GM19351 (cell line): ENCODE measurements at regions not wholly inside any gene's neighbourhood (a gene's known extent, or its start where the extent isn't known, plus 50 kb on each side); places are given as distances from the start of the nearest gene placed in this dataset.

ENCODE experiments used
- ATAC-seq: cut with Tn5 transposase; IDR thresholded peaks from one replicate; pipeline ENCODE4 v1.9.1; 2021; ENCODE audit warnings: mild to moderate bottlenecking, moderate library complexity; ENCODE audit not compliant: unreplicated experiment

- no peak for ATAC-seq
Measured at GRCh38 chr2:16198166-16198912, 258.0 kb downstream of the MYCN start.

DNA sequence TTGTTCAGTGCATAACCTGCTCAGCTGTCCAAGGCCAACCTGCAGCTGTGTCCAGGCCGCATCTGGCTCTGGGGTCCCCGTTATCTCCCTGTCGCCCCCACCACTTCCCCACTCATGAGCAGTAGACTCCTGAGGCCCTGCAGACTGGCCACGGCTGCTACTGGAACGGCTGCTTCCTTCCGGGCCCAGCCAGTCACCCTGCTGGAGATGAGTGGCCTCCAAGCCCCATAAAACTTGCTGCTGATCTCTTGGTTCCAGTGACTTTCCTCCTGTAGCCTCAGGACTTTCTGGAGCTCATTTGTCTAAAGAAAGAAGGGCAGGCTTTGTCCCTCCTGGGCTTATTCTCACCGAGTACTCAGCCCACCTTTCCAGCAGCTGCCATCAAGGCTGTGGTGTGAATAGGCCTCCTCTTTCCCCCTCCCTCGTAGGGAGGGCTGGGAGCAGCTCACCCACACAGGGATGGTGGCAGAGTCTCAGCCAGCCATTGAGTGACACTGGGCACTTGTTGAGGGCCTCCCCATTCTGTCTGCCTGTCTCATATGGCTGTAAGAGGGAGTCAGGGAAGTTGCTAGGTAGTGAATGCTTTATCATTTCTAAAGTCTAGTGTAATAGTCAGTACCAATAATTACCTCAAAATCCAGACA lies 257.3 kb downstream of the MYCN start:
- ATAC-seq = no peak

DNA sequence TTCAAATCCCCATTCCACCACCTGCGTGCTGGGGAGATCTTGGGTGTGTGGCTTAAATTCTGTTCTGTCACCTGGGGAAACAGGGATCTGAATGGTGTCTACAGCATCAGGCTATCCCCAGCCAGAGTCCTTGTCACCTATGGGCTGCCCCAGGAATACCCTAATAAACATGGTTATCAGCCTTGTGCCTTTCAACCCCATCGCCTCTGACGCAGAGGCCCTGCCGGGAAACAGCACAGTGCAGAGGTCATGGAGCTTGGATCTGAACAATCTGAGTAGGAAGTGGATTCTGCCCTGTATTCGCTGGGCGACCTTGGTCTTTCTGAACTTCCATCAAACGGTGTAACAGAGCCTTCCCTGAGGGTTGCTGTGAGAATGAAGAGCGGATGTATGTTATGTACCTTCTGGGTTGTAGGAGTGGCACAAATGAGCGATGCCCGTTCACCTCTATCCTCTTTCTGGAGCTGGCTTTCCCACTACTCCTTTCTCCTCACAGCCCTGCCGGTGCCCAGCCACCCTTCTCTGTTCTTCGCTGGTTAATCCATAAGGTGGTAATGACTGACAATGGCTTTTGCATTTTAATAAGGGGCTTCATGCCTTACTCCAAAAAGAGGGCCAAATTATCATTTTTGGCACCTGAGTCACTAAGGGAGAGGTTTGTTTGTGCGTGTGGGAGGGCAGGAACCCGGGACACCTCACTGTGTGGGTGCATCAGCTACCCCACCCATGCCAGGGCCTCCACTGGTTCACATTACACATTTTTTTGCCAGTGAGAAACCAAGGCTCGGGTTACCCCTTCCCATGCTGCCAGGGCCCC lies 256.5 kb downstream of the MYCN start:
- ATAC-seq = no peak

DNA sequence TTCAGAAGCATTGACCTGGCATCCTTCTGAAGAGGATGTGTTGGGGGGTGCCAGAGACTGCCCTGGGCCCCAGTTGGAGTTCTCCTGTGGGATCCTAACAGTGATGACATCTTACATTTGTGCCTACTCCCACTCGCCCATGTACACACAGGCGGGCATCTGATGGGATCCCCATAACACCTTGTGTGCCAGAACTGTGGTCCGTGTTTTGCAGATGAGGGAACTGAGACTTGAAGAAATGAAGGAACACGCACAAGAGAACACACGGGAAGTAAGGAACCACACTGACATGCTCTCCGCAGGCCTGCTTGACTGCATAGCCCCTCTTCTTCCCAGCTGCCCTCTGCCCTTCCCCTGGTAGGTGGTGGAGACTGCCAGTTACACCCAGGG lies 255.3 kb downstream of the MYCN start:
- no peak for ATAC-seq

DNA sequence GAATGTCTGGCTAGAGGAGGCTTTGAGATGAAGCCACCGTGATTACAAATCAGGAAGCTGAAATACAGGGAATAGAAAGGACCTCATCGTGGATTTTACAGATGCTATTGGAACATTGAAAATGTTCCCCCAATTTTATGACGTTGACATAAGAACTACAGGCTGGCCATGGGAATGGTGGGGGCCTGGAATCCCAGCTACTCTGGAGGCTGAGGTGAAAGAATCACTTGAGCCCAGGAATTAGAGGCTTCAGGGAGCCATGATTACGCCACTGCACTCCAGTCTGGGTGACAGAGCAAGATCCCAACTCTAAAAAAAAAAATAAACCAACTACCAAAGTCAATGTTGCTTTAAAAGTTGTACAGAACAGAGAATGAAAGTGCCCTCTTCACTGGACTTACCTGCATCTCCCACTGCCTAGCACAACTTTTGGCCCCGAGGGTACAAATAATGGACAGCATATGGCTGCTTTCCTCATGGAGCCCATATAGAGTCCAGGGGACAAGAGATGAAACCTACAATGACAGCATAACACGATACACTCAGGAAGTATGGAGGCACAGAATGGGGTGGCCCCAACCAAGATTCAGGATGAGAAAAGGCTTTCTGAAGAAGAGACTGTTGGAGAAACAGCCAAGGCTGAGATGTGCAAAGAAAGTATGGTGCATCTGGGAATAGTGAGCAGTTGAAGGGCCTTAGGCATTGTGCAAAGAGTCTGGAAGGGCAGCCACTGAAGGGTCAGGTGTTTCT lies 254.8 kb downstream of the MYCN start:
- no peak for ATAC-seq

- no peak for ATAC-seq
Measured at GRCh38 chr2:16194530-16194929, 254.2 kb downstream of the MYCN start.

DNA sequence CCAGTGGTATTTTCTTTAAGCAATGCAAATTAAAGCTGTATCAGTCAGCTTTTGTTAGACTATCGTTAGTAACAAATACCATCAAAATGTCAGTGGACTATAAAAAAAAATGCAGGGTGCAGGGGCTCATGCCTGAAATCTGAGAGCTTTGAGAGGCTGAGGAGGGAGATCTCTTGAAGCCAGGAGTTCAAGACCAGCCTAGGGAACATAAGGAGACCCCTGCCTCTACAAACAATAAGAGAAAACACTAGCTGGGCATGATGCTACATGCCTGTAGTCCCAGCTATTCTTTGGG lies 253.7 kb downstream of the MYCN start:
- no peak for ATAC-seq

DNA sequence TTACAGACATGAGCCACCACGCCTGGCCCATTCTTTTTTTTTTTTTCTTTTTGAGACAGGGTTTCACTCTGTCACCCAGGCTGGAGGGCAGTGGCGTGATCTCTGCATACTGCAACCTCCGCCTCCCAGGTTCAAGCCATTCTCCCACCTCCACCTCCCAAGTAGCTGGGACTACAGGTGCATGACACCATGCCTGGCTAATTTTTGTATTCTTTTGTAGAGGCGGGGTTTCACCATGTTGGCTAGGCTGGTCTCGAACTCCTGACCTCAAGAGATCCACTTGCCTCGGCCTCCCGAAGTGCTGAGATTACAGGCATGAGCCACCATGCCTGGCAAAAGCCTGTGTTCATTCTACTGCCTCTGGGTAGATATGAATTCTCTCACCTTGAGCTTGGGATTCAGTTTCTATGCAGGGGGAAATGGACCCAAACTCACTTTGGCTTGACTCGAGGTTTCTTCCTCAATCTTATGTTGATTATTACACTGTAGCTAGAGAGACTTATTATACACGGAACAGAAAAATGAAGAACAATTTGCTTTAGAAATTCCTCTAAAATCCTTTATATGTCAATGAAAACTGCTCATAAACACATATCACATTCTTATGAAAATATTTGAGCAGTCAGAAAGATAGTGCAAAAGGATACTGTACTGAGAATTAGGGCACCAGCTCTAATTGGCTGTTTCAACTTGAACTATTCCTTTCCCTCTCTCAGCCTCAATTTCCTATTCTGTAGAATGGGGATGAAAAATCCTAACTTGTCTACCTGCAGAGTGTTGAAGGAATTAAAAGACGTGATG lies 252.3 kb downstream of the MYCN start:
- no peak for ATAC-seq

- no peak for ATAC-seq
Measured at GRCh38 chr2:16191431-16192200, 251.3 kb downstream of the MYCN start.

DNA sequence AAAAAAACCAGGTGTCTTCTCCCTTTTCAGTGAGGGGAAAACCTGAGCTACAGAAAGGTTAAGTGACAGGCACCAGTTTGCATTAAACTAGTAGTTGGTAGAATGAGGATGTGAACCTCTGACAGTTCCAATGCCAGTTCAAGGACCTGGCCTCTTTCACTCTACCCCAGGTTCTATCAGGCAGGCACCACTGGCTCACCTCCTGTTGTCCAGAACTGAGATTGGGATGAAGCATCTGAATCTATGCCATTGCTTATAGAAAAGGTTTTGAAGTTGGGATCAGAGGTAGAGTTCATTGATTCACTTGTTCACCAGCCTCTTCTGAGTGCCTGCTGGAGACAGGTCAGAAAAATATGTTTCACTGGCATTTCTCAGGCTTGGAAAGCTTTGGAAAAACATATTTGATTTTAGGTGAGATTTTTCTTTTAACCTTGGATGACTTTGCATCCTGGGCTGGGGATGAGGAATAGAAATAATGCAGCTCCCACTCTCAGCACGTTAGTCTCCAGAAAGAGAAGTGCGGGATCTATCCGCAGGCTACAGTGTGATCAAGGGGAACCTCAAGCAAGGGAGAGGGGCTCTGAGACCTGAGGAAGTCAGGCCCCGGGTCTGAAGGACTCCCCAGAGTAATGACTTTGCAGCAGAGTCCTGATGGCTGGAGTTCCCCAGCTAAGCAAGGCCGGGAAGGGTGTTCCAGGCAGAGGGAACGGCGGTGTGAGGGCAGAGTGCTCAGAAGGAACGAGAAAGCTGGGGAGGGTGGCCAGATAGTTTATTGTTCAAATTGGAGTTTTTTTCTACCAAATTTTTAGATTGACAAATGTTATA lies 250.3 kb downstream of the MYCN start:
- ATAC-seq = no peak

- ATAC-seq = no peak
Measured at GRCh38 chr2:16189836-16190160, 249.4 kb downstream of the MYCN start.

- ATAC-seq = no peak
Measured at GRCh38 chr2:16189029-16189835, 248.9 kb downstream of the MYCN start.

GRCh38 chr2:16188261-16188890 lies 248.0 kb downstream of the MYCN start:
- no peak for ATAC-seq

DNA sequence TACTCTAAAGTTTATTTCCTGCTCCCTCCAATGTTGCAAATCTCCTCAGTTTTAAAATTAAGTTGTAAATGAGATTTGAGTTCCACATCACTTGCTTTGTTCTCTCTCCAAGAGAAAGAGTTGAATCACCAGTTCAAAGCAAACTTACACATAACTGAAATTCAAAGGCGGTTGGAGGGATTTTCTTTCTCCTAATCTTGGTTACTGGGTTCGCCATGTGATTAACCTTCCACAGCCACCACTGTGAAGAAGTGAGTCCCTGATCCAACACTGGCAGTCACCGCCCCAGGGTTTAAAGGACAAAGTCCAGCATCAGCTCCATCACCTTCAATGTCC lies 247.1 kb downstream of the MYCN start:
- ATAC-seq = no peak

GRCh38 chr2:16186661-16187481 lies 246.5 kb downstream of the MYCN start:
- no peak for ATAC-seq

DNA sequence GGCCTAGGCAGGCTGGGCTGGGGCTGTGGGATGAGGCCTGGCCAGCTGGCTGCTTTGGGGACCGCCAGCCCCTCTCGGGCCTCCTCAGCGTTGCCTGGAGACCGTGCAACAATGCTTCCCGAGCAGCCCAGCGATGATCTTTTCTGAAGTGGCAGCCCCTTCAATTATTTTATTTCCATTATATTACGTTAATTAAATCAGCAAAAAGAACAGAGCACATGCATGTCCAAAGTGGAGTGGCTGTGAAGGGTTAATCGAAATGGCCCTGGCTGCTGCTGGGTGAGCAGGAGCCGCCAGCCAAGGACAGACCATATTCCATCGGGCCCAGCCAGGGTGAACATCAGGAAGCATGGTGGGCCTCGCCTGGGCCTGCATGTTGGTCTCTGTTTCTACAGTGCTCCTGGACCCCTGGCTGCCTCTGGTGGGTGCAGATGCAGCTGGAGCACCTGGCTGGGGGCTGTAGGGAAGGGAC lies 245.5 kb downstream of the MYCN start:
- no peak for ATAC-seq
